Natural killer cell (primary cell): ENCODE measurements at regions not wholly inside any gene's neighbourhood (a gene's known extent, or its start where the extent isn't known, plus 50 kb on each side); places are given as distances from the start of the nearest gene placed in this dataset.

ENCODE experiments used
- ATAC-seq, 3 donors: fragments of 150-1000 bp in 2 of 3; fragments of 200-7000 bp in 1 of 3; cut with Tn5 transposase; 1 replicate in 1 of 3; 2 replicates in 2 of 3; pipeline ENCODE4 v1.10.0; 2021; ENCODE audit warnings: mild to moderate bottlenecking in 2 of 3, moderate library complexity in 2 of 3
- DNase-seq, 2 donors: peaks; one replicate each; pipeline versions ENCODE4 v3.0.0 to v3.0.0-alpha.2; 2013 to 2021; ENCODE audit warnings: mixed read lengths in 1 of 2
- H3K27ac ChIP-seq: one replicate; pipeline ENCODE4 v1.5.1; 2013; ENCODE audit warnings: mild to moderate bottlenecking, low read length
- H3K27me3 ChIP-seq: one replicate; pipeline ENCODE4 v1.6.1; 2013; ENCODE audit warnings: low read length; ENCODE audit not compliant: control insufficient read depth, insufficient read depth
- H3K36me3 ChIP-seq: one replicate; pipeline ENCODE4 v1.6.1; 2013; ENCODE audit warnings: low read length; ENCODE audit not compliant: control insufficient read depth, insufficient read depth
- H3K4me1 ChIP-seq: one replicate; pipeline ENCODE4 v1.6.1; 2013; ENCODE audit warnings: low read length; ENCODE audit not compliant: control insufficient read depth, insufficient read depth
- H3K4me3 ChIP-seq: one replicate; pipeline ENCODE4 v1.5.1; 2013; ENCODE audit warnings: low read length
- H3K9me3 ChIP-seq: one replicate; pipeline ENCODE4 v1.6.1; 2013; ENCODE audit warnings: low read length; ENCODE audit not compliant: control insufficient read depth, insufficient read depth
- H3K27ac Mint-ChIP-seq, 2 donors: one replicate each; pipeline ENCODE4 v1.8.0; 2022; ENCODE audit warnings: mild to moderate bottlenecking in 2 of 2, mixed read lengths in 2 of 2, moderate library complexity in 1 of 2
- H3K27me3 Mint-ChIP-seq, 2 donors: one replicate each; pipeline ENCODE4 v1.8.0; 2022; ENCODE audit warnings: low read depth in 2 of 2, mixed read lengths in 2 of 2
- H3K36me3 Mint-ChIP-seq: one replicate; pipeline ENCODE4 v1.8.0; 2022; ENCODE audit warnings: mixed read lengths
- H3K4me1 Mint-ChIP-seq, 2 donors: one replicate each; pipeline ENCODE4 v1.8.0; 2022; ENCODE audit warnings: mixed read lengths in 2 of 2
- H3K4me3 Mint-ChIP-seq: one replicate; pipeline ENCODE4 v1.8.0; 2022; ENCODE audit warnings: mild to moderate bottlenecking, moderate library complexity, mixed read lengths
- H3K9me3 Mint-ChIP-seq, 2 donors: one replicate each; pipeline ENCODE4 v1.8.0; 2022; ENCODE audit warnings: mixed read lengths in 2 of 2
- WGBS: methylation state at CpG from one replicate; pipeline ENCODE4 v1.1.7; 2013; ENCODE audit warnings: missing lambda C conversion rate; ENCODE audit not compliant: insufficient coverage; 5-methylcytosine and 5-hydroxymethylcytosine counted together
- intact Hi-C: fragments of 100-400 bp; cut with micrococcal nuclease; formaldehyde crosslinking; loops from one replicate; pipeline ENCODE4 v1.14.2; 2022
- TF ChIP-seq, protein P1 (sequence below): fragments of 200-600 bp; IDR thresholded peaks from one replicate; pipeline ENCODE4 v1.8.0; 2022; ENCODE audit warnings: antibody characterized with exemption

DNA sequence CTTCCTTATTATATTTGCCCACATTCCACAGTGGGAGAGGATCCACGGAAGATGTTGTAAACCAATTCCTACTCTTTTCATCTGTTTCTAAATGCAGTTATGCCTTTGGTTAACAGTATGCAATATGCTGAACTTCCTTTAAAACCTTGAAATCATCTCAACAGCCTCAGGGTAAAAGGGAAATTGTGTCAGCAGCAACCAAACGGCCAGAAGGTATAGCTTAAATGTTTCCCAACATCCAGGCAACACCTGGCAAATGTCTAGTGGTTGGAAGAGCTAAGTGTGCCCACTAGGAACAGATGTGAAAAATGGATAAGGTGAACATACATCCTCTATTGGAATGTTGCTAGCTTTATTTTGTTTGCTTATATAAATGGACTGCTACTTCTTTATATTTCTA lies 164.8 kb downstream of the FAXC start:
- TF ChIP-seq, protein P1, sequence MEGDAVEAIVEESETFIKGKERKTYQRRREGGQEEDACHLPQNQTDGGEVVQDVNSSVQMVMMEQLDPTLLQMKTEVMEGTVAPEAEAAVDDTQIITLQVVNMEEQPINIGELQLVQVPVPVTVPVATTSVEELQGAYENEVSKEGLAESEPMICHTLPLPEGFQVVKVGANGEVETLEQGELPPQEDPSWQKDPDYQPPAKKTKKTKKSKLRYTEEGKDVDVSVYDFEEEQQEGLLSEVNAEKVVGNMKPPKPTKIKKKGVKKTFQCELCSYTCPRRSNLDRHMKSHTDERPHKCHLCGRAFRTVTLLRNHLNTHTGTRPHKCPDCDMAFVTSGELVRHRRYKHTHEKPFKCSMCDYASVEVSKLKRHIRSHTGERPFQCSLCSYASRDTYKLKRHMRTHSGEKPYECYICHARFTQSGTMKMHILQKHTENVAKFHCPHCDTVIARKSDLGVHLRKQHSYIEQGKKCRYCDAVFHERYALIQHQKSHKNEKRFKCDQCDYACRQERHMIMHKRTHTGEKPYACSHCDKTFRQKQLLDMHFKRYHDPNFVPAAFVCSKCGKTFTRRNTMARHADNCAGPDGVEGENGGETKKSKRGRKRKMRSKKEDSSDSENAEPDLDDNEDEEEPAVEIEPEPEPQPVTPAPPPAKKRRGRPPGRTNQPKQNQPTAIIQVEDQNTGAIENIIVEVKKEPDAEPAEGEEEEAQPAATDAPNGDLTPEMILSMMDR: no peak
- H3K27me3 ChIP-seq: no peaks in the 10 kb centered on the region
- no peak for DNase-seq
- WGBS: 48% methylated on average over 2 of the region's 2 CpGs
- Mint-ChIP-seq H3K27ac (no peak overlapping the region), H3K4me1 (no peaks in the 10 kb centered on the region), H3K36me3 (peaks cover 12% of the 10 kb centered on the region), H3K27me3 (no peaks in the 10 kb centered on the region), H3K9me3 (peaks cover 7 to 8% of the 10 kb centered on the region in 2 donors), H3K4me3 (no peak overlapping the region)
- no peaks in the 10 kb centered on the region for H3K4me1 ChIP-seq
- H3K9me3 ChIP-seq: no peaks in the 10 kb centered on the region
- H3K36me3 ChIP-seq: no peaks in the 10 kb centered on the region
- intact Hi-C loops: no loop called here
- ATAC-seq: no peak
- no peak overlapping the region for H3K27ac ChIP-seq
- no peak overlapping the region for H3K4me3 ChIP-seq

- H3K4me3 ChIP-seq: no peak overlapping the region
- H3K27ac ChIP-seq: no peak overlapping the region
- Mint-ChIP-seq H3K4me3 (no peak overlapping the region), H3K9me3 (peaks cover 8 to 9% of the 10 kb centered on the region in 2 donors), H3K27me3 (no peaks in the 10 kb centered on the region), H3K4me1 (no peaks in the 10 kb centered on the region), H3K27ac (no peak overlapping the region), H3K36me3 (peaks cover 12% of the 10 kb centered on the region)
- WGBS: no CpG with 5 or more reads among the region's 1 CpG
- no peaks in the 10 kb centered on the region for H3K4me1 ChIP-seq
- intact Hi-C loops: no loop called here
- no peaks in the 10 kb centered on the region for H3K27me3 ChIP-seq
- no peaks in the 10 kb centered on the region for H3K36me3 ChIP-seq
- no peaks in the 10 kb centered on the region for H3K9me3 ChIP-seq
- TF ChIP-seq, protein P1: no peak
- ATAC-seq (no peak), DNase-seq (no peak)
These were observed 166.4 kb downstream of the FAXC start for GRCh38 chr6:99183066-99183465.

DNA sequence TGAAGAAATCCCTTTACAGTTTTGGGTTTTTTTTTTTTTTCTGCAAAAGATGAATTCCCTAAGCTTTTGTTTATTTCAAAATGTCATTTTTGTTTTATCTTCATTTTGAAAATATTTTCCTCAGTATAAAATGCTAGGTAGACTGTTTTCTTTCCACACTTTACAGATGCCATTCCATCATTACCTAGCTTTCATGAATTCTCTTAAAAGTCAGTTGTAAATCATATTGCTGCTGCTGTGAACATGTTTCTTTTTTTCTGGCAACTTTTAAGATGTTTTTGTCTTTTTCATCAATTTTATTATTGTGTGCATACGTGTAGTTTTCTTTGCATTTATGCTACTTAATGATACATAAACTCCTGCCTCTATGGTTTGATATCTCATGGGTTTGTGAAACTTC lies 168.3 kb downstream of the FAXC start:
- Mint-ChIP-seq H3K27ac (no peak overlapping the region), H3K4me1 (no peaks in the 10 kb centered on the region), H3K36me3 (peaks cover 12% of the 10 kb centered on the region), H3K9me3 (peaks cover 6 to 8% of the 10 kb centered on the region in 2 donors), H3K27me3 (no peaks in the 10 kb centered on the region), H3K4me3 (no peak overlapping the region)
- no peaks in the 10 kb centered on the region for H3K27me3 ChIP-seq
- intact Hi-C loops: no loop called here
- WGBS: 100% methylated on average over 1 of the region's 1 CpG
- no peak overlapping the region for H3K27ac ChIP-seq
- no peaks in the 10 kb centered on the region for H3K9me3 ChIP-seq
- ATAC-seq (no peak), DNase-seq (no peak)
- H3K36me3 ChIP-seq: no peaks in the 10 kb centered on the region
- no peak overlapping the region for H3K4me3 ChIP-seq
- TF ChIP-seq, protein P1: no peak
- H3K4me1 ChIP-seq: no peaks in the 10 kb centered on the region

GRCh38 chr6:99178168-99178567 lies 171.3 kb downstream of the FAXC start:
- intact Hi-C loops: no loop called here
- DNase-seq (no peak), ATAC-seq (no peak)
- H3K36me3 Mint-ChIP-seq: peaks cover 12% of the 10 kb centered on the region
- Histone ChIP-seq H3K36me3 (no peaks in the 10 kb centered on the region), H3K4me1 (no peaks in the 10 kb centered on the region), H3K27me3 (no peaks in the 10 kb centered on the region), H3K27ac (no peak overlapping the region), H3K9me3 (no peaks in the 10 kb centered on the region), H3K4me3 (no peak overlapping the region)
- no peaks in the 10 kb centered on the region for H3K27me3 Mint-ChIP-seq
- TF ChIP-seq, protein P1: no peak
- peaks cover 6 to 8% of the 10 kb centered on the region in 2 donors for H3K9me3 Mint-ChIP-seq
- H3K4me3 Mint-ChIP-seq: no peak overlapping the region
- no peaks in the 10 kb centered on the region for H3K4me1 Mint-ChIP-seq
- 89% methylated on average over 1 of the region's 2 CpGs for WGBS
- H3K27ac Mint-ChIP-seq: no peak overlapping the region
